GM21447 (cell line): ENCODE measurements at regions not wholly inside any gene's neighbourhood (a gene's known extent, or its start where the extent isn't known, plus 50 kb on each side); places are given as distances from the start of the nearest gene placed in this dataset.
"Not testable (repeated sequence)": the region's sequence is repeated elsewhere in the genome, so short reads cannot be mapped to it uniquely, and the experiment has no call there.

Experiments
- ATAC-seq: cut with Tn5 transposase; IDR thresholded peaks from one replicate; pipeline ENCODE4 v1.9.1; 2021; ENCODE audit not compliant: unreplicated experiment

- no peak for ATAC-seq
These were observed 190.9 kb downstream of the XPNPEP1 start for GRCh38 chr10:109732254-109732965.

GRCh38 chr10:109729895-109730294 is 193.4 kb downstream of the XPNPEP1 start:
- ATAC-seq = not testable (repeated sequence)

GRCh38 chr10:109727436-109727835 is 195.9 kb downstream of the XPNPEP1 start:
- no peak for ATAC-seq

GRCh38 chr10:109726473-109726872 is 196.8 kb downstream of the XPNPEP1 start:
- ATAC-seq = no peak

- ATAC-seq = no peak
These were observed 200.0 kb downstream of the XPNPEP1 start for GRCh38 chr10:109723305-109723704.

GRCh38 chr10:109721453-109722064 is 201.8 kb downstream of the XPNPEP1 start:
- no peak for ATAC-seq

- ATAC-seq = no peak
These were observed 217.2 kb downstream of the XPNPEP1 start for GRCh38 chr10:109706026-109706560.

- no peak for ATAC-seq
These were observed 221.6 kb downstream of the XPNPEP1 start for GRCh38 chr10:109701633-109702215.

GRCh38 chr10:109698882-109699664 is 224.2 kb downstream of the XPNPEP1 start:
- ATAC-seq = no peak

GRCh38 chr10:109698086-109698485 is 225.2 kb downstream of the XPNPEP1 start:
- no peak for ATAC-seq

- ATAC-seq = no peak
These were observed 226.1 kb downstream of the XPNPEP1 start for GRCh38 chr10:109696981-109697775.

- ATAC-seq = no peak
These were observed 226.8 kb downstream of the XPNPEP1 start for GRCh38 chr10:109696462-109696861.

GRCh38 chr10:109695988-109696387 is 227.3 kb downstream of the XPNPEP1 start:
- no peak for ATAC-seq

GRCh38 chr10:109689785-109690184 is 233.5 kb downstream of the XPNPEP1 start:
- no peak for ATAC-seq

GRCh38 chr10:109679478-109679877 is 243.8 kb downstream of the XPNPEP1 start:
- ATAC-seq = no peak

- no peak for ATAC-seq
These were observed 244.5 kb downstream of the XPNPEP1 start for GRCh38 chr10:109678857-109679256.

GRCh38 chr10:109676703-109677102 is 246.6 kb downstream of the XPNPEP1 start:
- no peak for ATAC-seq

GRCh38 chr10:109668703-109669102 is 254.6 kb downstream of the XPNPEP1 start:
- ATAC-seq = no peak

GRCh38 chr10:109668154-109668665 is 255.1 kb downstream of the XPNPEP1 start:
- no peak for ATAC-seq

- no peak for ATAC-seq
These were observed 258.0 kb downstream of the XPNPEP1 start for GRCh38 chr10:109665321-109665720.
